ENCODE measurements at regions not wholly inside any gene's neighbourhood (a gene's known extent, or its start where the extent isn't known, plus 50 kb on each side); places are given as distances from the start of the nearest gene placed in this dataset.

- ATAC-seq (no peak), DNase-seq (ENCODE audit: low read depth, low spot score) (no peak)
- no TSS peak for BruUV-seq (replicated peaks)
- TF ChIP-seq TCF7L2 (IDR thresholded peaks at IDR 0.05; ENCODE audit: low read depth, low read length): no peak
- TF ChIP-seq CTCF (IDR thresholded peaks at IDR 0.05): no peak
- TF ChIP-seq SIN3A (IDR thresholded peaks at IDR 0.05; ENCODE audit: borderline replicate concordance, insufficient read depth, low read depth, low read length): no peak
- no peak for TF ChIP-seq POLR2AphosphoS5 (IDR thresholded peaks at IDR 0.05; ENCODE audit: low read depth, low read length)
- no peak for TF ChIP-seq REST (IDR thresholded peaks at IDR 0.05; ENCODE audit: insufficient read depth in 1 of 2, low read depth in 2 of 2, low read length in 1 of 2)
- intact Hi-C loops (cut with micrococcal nuclease; ENCODE audit: unreplicated experiment) (no loop called here), in situ Hi-C loops (cut with HindIII; ENCODE audit: low pct_unique_long_range_greater_than_20kb, low sequenced_read_pairs) (no loop called here)
- Histone ChIP-seq H3K9me3 (ENCODE audit: control insufficient read depth, insufficient read depth, low read depth, low read length) (no peaks in the 10 kb centered on the region), H3K36me3 (ENCODE audit: control insufficient read depth, insufficient read depth, low read length) (no peaks in the 10 kb centered on the region), H3K4me3 (ENCODE audit: low read depth in 2 of 2, low read length in 2 of 2) (no peak overlapping the region), H3K27ac (ENCODE audit: low read length) (no peak overlapping the region), H3K4me1 (ENCODE audit: control insufficient read depth, insufficient read depth, low read length) (no peaks in the 10 kb centered on the region), H3K27me3 (ENCODE audit: control insufficient read depth, insufficient read depth, low read length) (no peaks in the 10 kb centered on the region)
- ChIA-PET CTCF (no interaction called here), POLR2A (interaction anchor here (0.5 kb wide), 1 partner anchor 383 kb away, joined by 4 read pairs; no protein-coding TSS in a partner anchor)
Observed at GRCh38 chr11:80855426-80855825, 1414.6 kb upstream of the TENM4 start.

- Histone ChIP-seq H3K27ac (ENCODE audit: low read length) (no peak overlapping the region), H3K9me3 (ENCODE audit: control insufficient read depth, insufficient read depth, low read depth, low read length) (no peaks in the 10 kb centered on the region), H3K4me1 (ENCODE audit: control insufficient read depth, insufficient read depth, low read length) (no peaks in the 10 kb centered on the region), H3K36me3 (ENCODE audit: control insufficient read depth, insufficient read depth, low read length) (no peaks in the 10 kb centered on the region), H3K4me3 (ENCODE audit: low read depth in 2 of 2, low read length in 2 of 2) (no peak overlapping the region), H3K27me3 (ENCODE audit: control insufficient read depth, insufficient read depth, low read length) (no peaks in the 10 kb centered on the region)
- intact Hi-C loops (cut with micrococcal nuclease; ENCODE audit: unreplicated experiment) (no loop called here), in situ Hi-C loops (cut with HindIII; ENCODE audit: low pct_unique_long_range_greater_than_20kb, low sequenced_read_pairs) (no loop called here)
- no TSS peak for BruUV-seq (replicated peaks)
- ChIA-PET POLR2A (no interaction called here), CTCF (no interaction called here)
- ATAC-seq (no peak), DNase-seq (ENCODE audit: low read depth, low spot score) (no peak)
- no peak for TF ChIP-seq SIN3A (IDR thresholded peaks at IDR 0.05; ENCODE audit: borderline replicate concordance, insufficient read depth, low read depth, low read length)
- no peak for TF ChIP-seq POLR2AphosphoS5 (IDR thresholded peaks at IDR 0.05; ENCODE audit: low read depth, low read length)
- no peak for TF ChIP-seq TCF7L2 (IDR thresholded peaks at IDR 0.05; ENCODE audit: low read depth, low read length)
- no peak for TF ChIP-seq CTCF (IDR thresholded peaks at IDR 0.05)
- TF ChIP-seq REST (IDR thresholded peaks at IDR 0.05; ENCODE audit: insufficient read depth in 1 of 2, low read depth in 2 of 2, low read length in 1 of 2): no peak
Observed at GRCh38 chr11:80849253-80849652, 1408.4 kb upstream of the TENM4 start.

Measured in Panc1 (cell line).